IPS DF 6.9 (cell line): ENCODE measurements at regions not wholly inside any gene's neighbourhood (a gene's known extent, or its start where the extent isn't known, plus 50 kb on each side); places are given as distances from the start of the nearest gene placed in this dataset.
"Not testable (repeated sequence)": the region's sequence is repeated elsewhere in the genome, so short reads cannot be mapped to it uniquely, and the experiment has no call there.

Experiments
- DNase-seq: peaks from one replicate; pipeline ENCODE4 v3.0.0-alpha.2; 2013; ENCODE audit warnings: low read depth, low spot score
- H3K27ac ChIP-seq: one replicate; pipeline ENCODE4 v1.5.1; 2013; ENCODE audit warnings: low read length, control low read depth
- H3K27me3 ChIP-seq: 2 replicates; pipeline ENCODE4 v1.6.1; 2013; ENCODE audit warnings: mild to moderate bottlenecking, low read length; ENCODE audit not compliant: control insufficient read depth, insufficient read depth
- H3K36me3 ChIP-seq: 2 replicates; pipeline ENCODE4 v1.6.1; 2013; ENCODE audit warnings: low read length; ENCODE audit not compliant: control insufficient read depth, insufficient read depth
- H3K4me1 ChIP-seq: 2 replicates; pipeline ENCODE4 v1.6.1; 2013; ENCODE audit warnings: low read length; ENCODE audit not compliant: control insufficient read depth, insufficient read depth
- H3K4me3 ChIP-seq: 2 replicates; pipeline ENCODE4 v1.5.1; 2013; ENCODE audit warnings: mild to moderate bottlenecking, low read length
- H3K9me3 ChIP-seq: 2 replicates; pipeline ENCODE4 v1.6.1; 2013; ENCODE audit warnings: low read length, inconsistent platforms; ENCODE audit not compliant: control insufficient read depth, insufficient read depth
- WGBS: extraction: QIAGEN DNeasy Blood & Tissue Kit; methylation state at CpG from one replicate; pipeline ENCODE4 v1.1.7; 2013; ENCODE audit warnings: mixed read lengths, missing lambda C conversion rate; ENCODE audit not compliant: insufficient read length, insufficient coverage; 5-methylcytosine and 5-hydroxymethylcytosine counted together

DNA sequence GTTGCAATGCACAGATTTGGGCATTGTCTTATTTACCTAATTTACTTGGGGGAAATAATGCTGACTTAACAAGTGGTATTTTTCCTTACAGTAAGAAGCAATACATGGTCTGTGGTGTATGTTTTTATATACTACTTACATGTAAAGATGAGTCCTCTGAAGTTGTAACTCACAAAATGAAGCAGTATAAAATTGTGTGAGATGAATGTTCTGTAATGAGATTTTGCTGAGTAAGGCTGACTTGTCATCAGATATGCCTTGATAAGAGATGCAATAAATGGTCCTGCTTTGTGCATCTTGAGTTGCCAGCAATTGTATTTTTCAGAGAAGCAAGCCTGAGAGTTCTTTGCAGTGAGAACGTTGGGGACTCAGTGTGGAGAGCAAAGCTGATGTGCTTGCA, 92.2 kb upstream of the GNAQ start:
- DNase-seq: no peak
- H3K4me1 ChIP-seq: no peaks in the 10 kb centered on the region; the same call in 1 of the 2 replicates
- H3K4me3 ChIP-seq: no peak overlapping the region
- H3K36me3 ChIP-seq: no peaks in the 10 kb centered on the region
- H3K27ac ChIP-seq: no peak overlapping the region
- H3K27me3 ChIP-seq: no peaks in the 10 kb centered on the region
- WGBS: no CpG with 5 or more reads among the region's 1 CpG
- no peaks in the 10 kb centered on the region for H3K9me3 ChIP-seq

DNA sequence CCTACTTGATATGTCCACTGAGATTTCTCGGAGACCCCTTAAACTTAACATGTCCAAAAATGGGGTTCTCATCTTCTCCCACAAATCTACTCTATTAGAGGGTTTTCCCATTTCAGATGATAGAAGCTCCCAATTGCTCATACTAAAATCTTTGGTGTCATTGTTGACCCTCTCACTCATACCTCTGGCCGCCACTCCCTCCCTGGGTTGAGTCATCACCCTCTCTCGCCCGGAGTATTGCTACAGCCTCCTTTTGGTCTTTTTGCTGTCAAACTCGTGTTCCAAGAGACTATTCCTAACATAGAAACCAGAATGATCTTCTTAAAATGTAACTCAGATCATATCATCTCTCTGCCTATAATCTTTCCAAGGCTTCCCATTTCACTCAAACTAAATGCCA, 91.0 kb upstream of the GNAQ start:
- no CpG with 5 or more reads among the region's 5 CpGs for WGBS
- DNase-seq: no peak
- Histone ChIP-seq H3K4me1 (no peaks in the 10 kb centered on the region; the same call in 1 of the 2 replicates), H3K27me3 (no peaks in the 10 kb centered on the region), H3K36me3 (no peaks in the 10 kb centered on the region), H3K4me3 (no peak overlapping the region), H3K9me3 (no peaks in the 10 kb centered on the region), H3K27ac (no peak overlapping the region)

DNA sequence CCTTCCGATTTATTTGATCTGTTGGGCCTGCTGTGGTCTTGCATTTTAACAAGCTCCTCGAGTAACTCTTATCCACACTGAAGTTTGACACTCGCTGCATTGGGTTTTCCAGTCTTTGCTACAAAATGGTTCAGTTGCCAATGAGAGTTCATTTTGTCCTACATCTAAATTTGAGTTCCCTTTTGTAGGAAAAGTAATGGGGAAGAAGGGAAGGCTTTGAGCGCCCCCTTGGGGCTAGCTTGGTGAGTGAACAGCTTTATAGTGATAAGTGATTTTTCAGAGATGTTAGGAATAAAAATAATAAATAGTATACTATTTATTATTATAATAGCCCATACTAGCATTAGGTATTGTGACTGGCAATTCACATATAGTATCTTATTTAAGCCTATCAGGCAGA, 89.9 kb upstream of the GNAQ start:
- Histone ChIP-seq H3K4me3 (no peak overlapping the region), H3K27me3 (no peaks in the 10 kb centered on the region), H3K27ac (no peak overlapping the region), H3K4me1 (no peaks in the 10 kb centered on the region; the same call in 1 of the 2 replicates), H3K9me3 (no peaks in the 10 kb centered on the region), H3K36me3 (no peaks in the 10 kb centered on the region)
- DNase-seq: peak; percentile 37
- no CpG with 5 or more reads among the region's 4 CpGs for WGBS

DNA sequence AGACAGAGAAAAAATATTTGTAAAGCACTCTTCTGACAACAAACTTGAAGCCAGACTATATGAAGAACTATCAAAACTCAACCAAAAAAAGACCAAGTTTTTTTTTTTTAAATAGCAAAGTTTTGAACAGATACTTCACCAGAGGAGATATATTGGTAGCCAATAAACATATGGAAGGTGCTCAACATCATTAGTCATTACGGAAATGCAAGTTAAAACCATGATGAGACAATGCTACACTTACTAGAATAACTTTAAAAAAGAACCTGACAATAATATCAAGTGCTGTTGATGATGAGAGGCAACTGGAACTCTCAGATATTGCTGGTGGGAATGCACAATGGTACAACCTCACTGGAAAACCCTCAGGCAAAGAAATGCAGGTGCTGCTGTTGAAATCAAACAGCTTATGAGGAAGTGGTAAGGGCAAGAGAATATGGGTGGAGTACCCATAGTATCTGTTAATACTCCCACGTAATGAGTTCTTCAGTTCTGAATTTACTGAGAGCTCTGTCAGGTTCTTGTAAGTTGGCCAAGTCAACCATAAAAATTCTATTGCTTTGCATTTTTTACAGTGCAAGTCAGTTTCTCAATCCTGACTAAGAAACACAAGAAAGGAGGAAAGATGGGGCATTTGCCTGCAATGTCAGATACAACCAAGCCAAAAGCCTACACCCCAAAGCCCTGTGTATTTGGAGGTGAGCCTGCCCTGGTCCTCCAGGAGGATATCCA, 87.3 kb upstream of the GNAQ start:
- Histone ChIP-seq H3K4me1 (no peaks in the 10 kb centered on the region; the same call in 1 of the 2 replicates), H3K36me3 (no peaks in the 10 kb centered on the region), H3K27ac (no peak overlapping the region), H3K27me3 (no peaks in the 10 kb centered on the region), H3K9me3 (no peaks in the 10 kb centered on the region), H3K4me3 (no peak overlapping the region)
- no CpG with 5 or more reads among the region's 2 CpGs for WGBS
- no peak for DNase-seq

DNA sequence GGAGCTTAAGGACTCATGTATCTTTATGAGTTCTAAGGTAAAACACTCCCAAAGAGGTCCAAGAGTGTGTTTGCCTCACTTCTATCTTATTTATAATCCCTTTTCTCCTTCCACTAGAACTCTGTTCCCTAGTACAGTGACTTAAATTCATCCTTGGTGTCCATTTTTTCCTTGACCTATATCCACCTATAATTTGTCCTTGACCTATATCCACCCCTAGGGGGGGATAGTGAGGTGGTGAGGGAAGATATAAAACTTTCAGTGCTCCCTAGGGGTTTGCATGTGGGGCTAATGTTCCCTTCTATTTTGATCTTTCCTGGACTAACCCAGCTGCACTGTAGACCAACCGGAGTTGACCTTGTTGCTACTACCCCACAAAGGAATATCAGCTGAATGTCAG, 83.5 kb upstream of the GNAQ start:
- H3K9me3 ChIP-seq: no peaks in the 10 kb centered on the region
- peak; percentile 20 for DNase-seq
- no CpG with 5 or more reads among the region's 1 CpG for WGBS

DNA sequence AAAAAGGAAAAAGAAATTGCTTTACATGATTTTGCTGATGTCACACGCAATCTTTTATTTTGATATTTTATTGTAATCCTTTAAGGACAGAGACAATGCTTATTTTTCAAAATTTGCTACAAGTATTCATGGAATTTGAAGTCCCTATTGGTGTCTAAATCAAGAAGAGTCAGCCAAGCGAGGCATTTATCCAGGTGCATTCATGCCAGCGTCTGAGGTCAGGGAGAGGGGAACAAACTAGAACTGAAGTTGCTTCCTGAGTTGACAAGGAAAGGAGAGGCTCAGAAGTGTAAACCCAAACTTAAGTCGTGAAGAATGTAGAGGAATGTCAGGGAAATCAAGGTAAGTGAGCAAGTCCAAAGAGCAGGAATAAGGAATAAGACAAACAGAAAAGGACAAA, 83.0 kb upstream of the GNAQ start:
- Histone ChIP-seq H3K36me3 (no peaks in the 10 kb centered on the region), H3K4me1 (no peaks in the 10 kb centered on the region), H3K27ac (no peak overlapping the region), H3K27me3 (no peaks in the 10 kb centered on the region), H3K9me3 (no peaks in the 10 kb centered on the region), H3K4me3 (no peak overlapping the region)
- no peak for DNase-seq
- no CpG with 5 or more reads among the region's 4 CpGs for WGBS

More for the DNA sequence above, 83.5 kb upstream of the GNAQ start:
- H3K4me1 ChIP-seq: no peaks in the 10 kb centered on the region
- H3K27me3 ChIP-seq: no peaks in the 10 kb centered on the region
- H3K4me3 ChIP-seq: no peak overlapping the region
- H3K36me3 ChIP-seq: no peaks in the 10 kb centered on the region
- H3K27ac ChIP-seq: no peak overlapping the region

DNA sequence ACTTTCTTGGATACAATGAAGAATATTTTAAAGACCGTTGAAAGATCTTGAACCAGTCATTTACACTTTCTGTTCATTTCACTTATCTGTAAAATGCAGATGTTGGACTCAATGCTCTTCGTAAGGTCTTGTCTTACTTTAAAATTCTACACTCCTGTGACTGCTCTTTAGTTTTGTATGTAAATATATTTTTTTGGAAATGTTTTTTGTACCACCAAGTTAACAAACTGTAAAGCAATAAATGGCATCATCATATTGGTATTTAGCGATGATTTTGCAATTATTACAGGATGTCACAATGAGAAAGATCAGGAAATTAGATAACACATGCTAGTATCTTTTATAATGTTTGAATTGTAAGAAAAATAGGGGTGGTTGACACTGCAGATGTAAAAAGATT, 80.8 kb upstream of the GNAQ start:
- Histone ChIP-seq H3K4me1 (no peaks in the 10 kb centered on the region), H3K27me3 (no peaks in the 10 kb centered on the region), H3K36me3 (no peaks in the 10 kb centered on the region), H3K9me3 (no peaks in the 10 kb centered on the region), H3K27ac (no peak overlapping the region), H3K4me3 (no peak overlapping the region)
- no peak for DNase-seq
- WGBS: no CpG with 5 or more reads among the region's 3 CpGs

DNA sequence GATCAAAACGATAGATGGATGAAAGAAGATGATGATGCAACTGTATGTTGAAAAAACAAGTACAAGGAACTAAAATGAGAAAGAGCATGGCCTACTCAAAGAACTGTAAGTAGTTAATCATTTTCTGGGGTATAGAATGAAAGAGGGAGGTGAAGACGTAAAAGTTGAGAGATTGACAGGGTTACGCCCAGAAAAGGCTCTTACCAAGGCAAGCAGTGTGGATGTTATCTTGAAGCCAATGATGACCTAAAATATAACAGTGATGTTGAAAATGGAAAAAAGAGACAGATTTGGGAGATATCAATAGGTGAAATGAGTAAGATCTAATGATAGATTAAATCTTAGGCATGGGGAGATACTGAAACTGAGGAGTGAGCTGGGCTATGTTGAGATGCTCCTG, 80.4 kb upstream of the GNAQ start:
- Histone ChIP-seq H3K27me3 (no peaks in the 10 kb centered on the region), H3K27ac (no peak overlapping the region), H3K36me3 (no peaks in the 10 kb centered on the region), H3K4me3 (no peak overlapping the region), H3K4me1 (no peaks in the 10 kb centered on the region), H3K9me3 (no peaks in the 10 kb centered on the region)
- 100% methylated on average over 1 of the region's 3 CpGs for WGBS
- no peak for DNase-seq

DNA sequence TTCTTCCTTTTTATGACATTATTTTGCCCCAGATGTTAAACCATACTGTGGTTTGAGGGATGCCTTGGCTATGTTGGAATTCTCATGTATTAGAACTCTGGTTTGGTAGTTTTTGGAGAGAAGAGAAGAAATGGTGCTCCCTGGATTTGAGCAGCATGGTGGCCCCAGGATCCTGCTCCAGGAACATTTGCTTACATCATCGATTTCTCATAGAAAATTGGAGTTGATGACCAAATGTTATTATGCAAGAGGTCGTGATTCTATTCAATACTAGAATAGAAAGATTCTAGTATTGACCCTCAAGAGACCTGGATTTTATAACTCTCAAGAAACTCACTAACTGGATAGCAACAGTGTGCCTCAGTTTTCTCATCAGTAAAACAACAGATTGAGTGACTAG, 77.5 kb upstream of the GNAQ start:
- no peaks in the 10 kb centered on the region for H3K4me1 ChIP-seq
- H3K36me3 ChIP-seq: no peaks in the 10 kb centered on the region
- H3K4me3 ChIP-seq: no peak overlapping the region
- no peak for DNase-seq
- WGBS: no CpG with 5 or more reads among the region's 2 CpGs
- H3K9me3 ChIP-seq: no peaks in the 10 kb centered on the region
- H3K27me3 ChIP-seq: no peaks in the 10 kb centered on the region
- no peak overlapping the region for H3K27ac ChIP-seq

DNA sequence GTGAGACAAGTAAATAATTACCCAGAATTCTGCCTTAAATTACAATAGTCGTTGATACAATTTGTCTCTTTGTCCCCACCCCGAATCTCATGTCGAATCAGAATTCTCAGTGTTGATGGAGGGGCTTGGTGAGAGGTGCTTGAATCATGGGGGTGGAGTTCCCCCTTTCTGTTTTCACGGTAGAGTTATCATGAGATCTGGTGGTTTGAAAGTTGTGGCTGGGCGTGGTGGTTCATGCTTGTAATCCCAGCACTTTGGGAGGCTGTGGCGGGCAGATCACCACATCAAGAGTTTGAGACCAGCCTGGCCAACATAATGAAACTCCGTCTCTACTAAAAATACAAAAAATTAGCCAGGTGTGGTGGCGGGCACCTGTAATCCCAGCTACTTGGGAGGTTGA, 75.0 kb upstream of the GNAQ start:
- WGBS: no CpG with 5 or more reads among the region's 8 CpGs
- not testable (repeated sequence) for H3K4me1 ChIP-seq, H3K27me3 ChIP-seq, DNase-seq, H3K27ac ChIP-seq, H3K4me3 ChIP-seq, H3K36me3 ChIP-seq, H3K9me3 ChIP-seq

DNA sequence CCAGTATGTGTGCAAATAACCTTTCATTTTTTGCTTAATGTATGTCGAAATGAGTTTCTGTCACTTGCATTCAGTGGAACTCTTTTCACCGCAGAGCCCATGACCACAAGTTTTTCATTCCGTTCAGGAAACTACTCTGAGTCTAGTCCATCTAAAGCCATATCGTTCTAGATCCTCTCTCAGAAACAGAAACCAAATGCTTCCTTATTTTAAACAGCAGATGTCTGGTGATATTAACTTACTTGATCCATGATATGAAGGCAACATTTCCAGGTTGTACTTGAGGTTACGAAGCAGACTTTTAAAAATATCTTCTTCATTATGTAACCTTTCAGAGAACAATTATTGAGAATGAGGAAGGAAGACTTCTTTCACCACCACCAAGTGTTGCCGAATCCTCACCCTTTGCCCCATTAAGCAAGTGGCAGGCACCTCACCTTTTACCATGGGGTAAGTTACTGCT, 72.4 kb upstream of the GNAQ start:
- no peaks in the 10 kb centered on the region for H3K9me3 ChIP-seq
- no peaks in the 10 kb centered on the region for H3K4me1 ChIP-seq
- H3K36me3 ChIP-seq: no peaks in the 10 kb centered on the region
- H3K4me3 ChIP-seq: no peak overlapping the region
- no CpG with 5 or more reads among the region's 6 CpGs for WGBS
- H3K27ac ChIP-seq: no peak overlapping the region
- no peak for DNase-seq
- no peaks in the 10 kb centered on the region for H3K27me3 ChIP-seq
